ENCODE measurements at regions not wholly inside any gene's neighbourhood (a gene's known extent, or its start where the extent isn't known, plus 50 kb on each side); places are given as distances from the start of the nearest gene placed in this dataset.

DNA sequence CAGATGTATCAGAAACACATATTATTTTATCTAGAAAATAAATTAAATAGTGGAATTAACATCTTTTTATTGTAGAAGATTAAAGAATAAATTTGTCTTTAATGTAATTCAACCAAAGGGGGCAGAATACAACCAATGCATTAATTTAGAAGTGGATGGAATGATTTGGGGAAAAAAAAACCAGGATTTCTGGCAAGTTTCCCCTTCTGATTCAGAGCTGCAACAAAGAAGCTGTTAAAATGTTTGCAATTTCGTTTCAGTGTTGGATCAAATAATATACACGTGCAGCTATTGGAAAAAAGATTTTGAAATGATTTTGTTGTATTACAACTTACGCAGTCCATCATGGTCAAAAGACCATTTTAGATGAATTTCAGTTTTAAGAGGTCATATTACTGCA is 71.6 kb upstream of the ZNF280D start:
- Mint-ChIP-seq H3K27me3 (ENCODE audit: insufficient read depth, unreplicated experiment) (peaks cover 18% of the 10 kb centered on the region), H3K4me1 (ENCODE audit: low read depth, unreplicated experiment) (no peaks in the 10 kb centered on the region), H3K27ac (ENCODE audit: unreplicated experiment) (no peak overlapping the region), H3K9me3 (ENCODE audit: unreplicated experiment) (peaks cover 10% of the 10 kb centered on the region), H3K36me3 (ENCODE audit: insufficient read depth, unreplicated experiment) (no peaks in the 10 kb centered on the region), H3K4me3 (ENCODE audit: unreplicated experiment) (no peak overlapping the region)
- intact Hi-C loops (cut with micrococcal nuclease; ENCODE audit: unreplicated experiment), result no loop called here
- Histone ChIP-seq H3K9me3 (no peaks in the 10 kb centered on the region; the same call in 1 of the 2 replicates), H3K27me3 (replicated peaks; ENCODE audit: control insufficient read depth, insufficient read depth, low read length) (no peaks in the 10 kb centered on the region), H3K4me3 (ENCODE audit: low read depth, low read length) (no peak overlapping the region), H3K4me1 (no peaks in the 10 kb centered on the region), H3K36me3 (ENCODE audit: control insufficient read depth, insufficient read depth, low read length) (no peaks in the 10 kb centered on the region)
- ChIA-PET CTCF (no interaction called here), POLR2A (no interaction called here)
- no TSS peak for BruUV-seq (replicated peaks)
- no peak for DNase-seq
- TF ChIP-seq, protein P1, sequence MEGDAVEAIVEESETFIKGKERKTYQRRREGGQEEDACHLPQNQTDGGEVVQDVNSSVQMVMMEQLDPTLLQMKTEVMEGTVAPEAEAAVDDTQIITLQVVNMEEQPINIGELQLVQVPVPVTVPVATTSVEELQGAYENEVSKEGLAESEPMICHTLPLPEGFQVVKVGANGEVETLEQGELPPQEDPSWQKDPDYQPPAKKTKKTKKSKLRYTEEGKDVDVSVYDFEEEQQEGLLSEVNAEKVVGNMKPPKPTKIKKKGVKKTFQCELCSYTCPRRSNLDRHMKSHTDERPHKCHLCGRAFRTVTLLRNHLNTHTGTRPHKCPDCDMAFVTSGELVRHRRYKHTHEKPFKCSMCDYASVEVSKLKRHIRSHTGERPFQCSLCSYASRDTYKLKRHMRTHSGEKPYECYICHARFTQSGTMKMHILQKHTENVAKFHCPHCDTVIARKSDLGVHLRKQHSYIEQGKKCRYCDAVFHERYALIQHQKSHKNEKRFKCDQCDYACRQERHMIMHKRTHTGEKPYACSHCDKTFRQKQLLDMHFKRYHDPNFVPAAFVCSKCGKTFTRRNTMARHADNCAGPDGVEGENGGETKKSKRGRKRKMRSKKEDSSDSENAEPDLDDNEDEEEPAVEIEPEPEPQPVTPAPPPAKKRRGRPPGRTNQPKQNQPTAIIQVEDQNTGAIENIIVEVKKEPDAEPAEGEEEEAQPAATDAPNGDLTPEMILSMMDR (IDR thresholded peaks at IDR 0.05; ENCODE audit: insufficient read depth in 1 of 2, low read depth in 1 of 2, low read length in 1 of 2, severe bottlenecking in 1 of 2, unreplicated experiment in 1 of 2), result no peak

GRCh38 chr15:56804279-56804678 is 71.0 kb upstream of the ZNF280D start:
- H3K4me3 ChIP-seq (ENCODE audit: low read depth, low read length), result no peak overlapping the region
- Mint-ChIP-seq H3K4me3 (ENCODE audit: unreplicated experiment) (no peak overlapping the region), H3K9me3 (ENCODE audit: unreplicated experiment) (peaks cover 10% of the 10 kb centered on the region), H3K36me3 (ENCODE audit: insufficient read depth, unreplicated experiment) (no peaks in the 10 kb centered on the region), H3K4me1 (ENCODE audit: low read depth, unreplicated experiment) (no peaks in the 10 kb centered on the region), H3K27me3 (ENCODE audit: insufficient read depth, unreplicated experiment) (peaks cover 18% of the 10 kb centered on the region), H3K27ac (ENCODE audit: unreplicated experiment) (no peak overlapping the region)
- H3K36me3 ChIP-seq (ENCODE audit: control insufficient read depth, insufficient read depth, low read length), result no peaks in the 10 kb centered on the region
- TF ChIP-seq, protein P1 (IDR thresholded peaks at IDR 0.05; ENCODE audit: insufficient read depth in 1 of 2, low read depth in 1 of 2, low read length in 1 of 2, severe bottlenecking in 1 of 2, unreplicated experiment in 1 of 2), result no peak
- H3K4me1 ChIP-seq, result no peaks in the 10 kb centered on the region
- ChIA-PET CTCF (no interaction called here), POLR2A (no interaction called here)
- intact Hi-C loops (cut with micrococcal nuclease; ENCODE audit: unreplicated experiment), result no loop called here
- H3K9me3 ChIP-seq, result no peaks in the 10 kb centered on the region; the same call in 1 of the 2 replicates
- DNase-seq, result no peak
- no peaks in the 10 kb centered on the region for H3K27me3 ChIP-seq (replicated peaks; ENCODE audit: control insufficient read depth, insufficient read depth, low read length)
- no TSS peak for BruUV-seq (replicated peaks)

- no peaks in the 10 kb centered on the region for H3K9me3 ChIP-seq
- Mint-ChIP-seq H3K4me1 (ENCODE audit: low read depth, unreplicated experiment) (no peaks in the 10 kb centered on the region), H3K4me3 (ENCODE audit: unreplicated experiment) (no peak overlapping the region), H3K27me3 (ENCODE audit: insufficient read depth, unreplicated experiment) (peaks cover 18% of the 10 kb centered on the region), H3K27ac (ENCODE audit: unreplicated experiment) (no peak overlapping the region), H3K36me3 (ENCODE audit: insufficient read depth, unreplicated experiment) (no peaks in the 10 kb centered on the region), H3K9me3 (ENCODE audit: unreplicated experiment) (peaks cover 7% of the 10 kb centered on the region)
- no peaks in the 10 kb centered on the region for H3K27me3 ChIP-seq (replicated peaks; ENCODE audit: control insufficient read depth, insufficient read depth, low read length)
- POLR2A ChIA-PET, result no interaction called here
- TF ChIP-seq, protein P1 (IDR thresholded peaks at IDR 0.05; ENCODE audit: insufficient read depth in 1 of 2, low read depth in 1 of 2, low read length in 1 of 2, severe bottlenecking in 1 of 2, unreplicated experiment in 1 of 2), result no peak
- H3K4me1 ChIP-seq, result no peaks in the 10 kb centered on the region
- intact Hi-C loops (cut with micrococcal nuclease; ENCODE audit: unreplicated experiment), result no loop called here
- no TSS peak for BruUV-seq (replicated peaks)
- H3K4me3 ChIP-seq (ENCODE audit: low read depth, low read length), result no peak overlapping the region
- CTCF ChIA-PET, result no interaction called here
- DNase-seq, result no peak
- no peaks in the 10 kb centered on the region for H3K36me3 ChIP-seq (ENCODE audit: control insufficient read depth, insufficient read depth, low read length)
Measured at GRCh38 chr15:56802161-56802560, 68.9 kb upstream of the ZNF280D start.

Measured in Caco-2 (cell line).